Body of pancreas (tissue), 4 donors: ENCODE measurements at regions not wholly inside any gene's neighbourhood (a gene's known extent, or its start where the extent isn't known, plus 50 kb on each side); places are given as distances from the start of the nearest gene placed in this dataset.

Experiments
- ATAC-seq: fragments of 150-250 bp; one replicate; pipeline ENCODE4 v1.9.1; 2016
- DNase-seq, 4 donors: peaks; one replicate each; pipeline ENCODE4 v3.0.0-alpha.2; 2019
- H3K27ac ChIP-seq, 4 donors: fragments of 200-600 bp; sonication (generic); 1 replicate in 3 of 4; 2 replicates in 1 of 4; pipeline versions ENCODE4 v1.5.1 to v1.6.1; 2016 to 2019; ENCODE audit warnings: mild to moderate bottlenecking in 1 of 4, mixed read lengths in 1 of 4, moderate library complexity in 1 of 4
- H3K27me3 ChIP-seq, 2 donors: fragments of 200-600 bp; sonication (generic); one replicate each; pipeline ENCODE4 v1.6.0; 2016; ENCODE audit warnings: mild to moderate bottlenecking in 1 of 2
- H3K36me3 ChIP-seq, 2 donors: fragments of 200-600 bp; sonication (generic); replicated peaks in 1 of 2; 2 replicates each; pipeline ENCODE4 v1.5.1; 2016; ENCODE audit warnings: low read depth in 2 of 2; ENCODE audit not compliant: insufficient read depth in 1 of 2
- H3K4me1 ChIP-seq: fragments of 200-600 bp; sonication (generic); one replicate; pipeline ENCODE4 v1.6.0; 2016
- H3K4me3 ChIP-seq, 2 donors: fragments of 200-600 bp; sonication (generic); 1 replicate in 1 of 2; 2 replicates in 1 of 2; pipeline ENCODE4 v1.5.1; 2016 to 2019
- H3K9me3 ChIP-seq, 3 donors: fragments of 200-600 bp; sonication (generic); 1 replicate in 2 of 3; 2 replicates in 1 of 3; pipeline ENCODE4 v1.5.1; 2016
- POLR2A ChIP-seq, 3 donors: fragments of 450-650 bp; IDR thresholded peaks; one replicate each; pipeline ENCODE4 v1.6.1; 2016; ENCODE audit warnings: antibody characterized with exemption in 3 of 3, mild to moderate bottlenecking in 2 of 3
- WGBS, 2 donors: methylation state at CpG; one replicate each; pipeline ENCODE4 v1.1.5; 2017; 5-methylcytosine and 5-hydroxymethylcytosine counted together
- intact Hi-C: fragments of 100-400 bp; cut with DNase I; formaldehyde crosslinking; loops from one replicate; pipeline ENCODE4 v1.15.1; 2023
- TF ChIP-seq, protein P1 (sequence below), 7 experiments: fragments of 450-650 bp in 4 of 7; fragments of 200-600 bp in 3 of 7; sonication (generic) in 3 of 7; IDR thresholded peaks; one replicate each; pipeline ENCODE4 v1.5.1; 2016 to 2019; ENCODE audit warnings: antibody characterized with exemption in 7 of 7

DNA sequence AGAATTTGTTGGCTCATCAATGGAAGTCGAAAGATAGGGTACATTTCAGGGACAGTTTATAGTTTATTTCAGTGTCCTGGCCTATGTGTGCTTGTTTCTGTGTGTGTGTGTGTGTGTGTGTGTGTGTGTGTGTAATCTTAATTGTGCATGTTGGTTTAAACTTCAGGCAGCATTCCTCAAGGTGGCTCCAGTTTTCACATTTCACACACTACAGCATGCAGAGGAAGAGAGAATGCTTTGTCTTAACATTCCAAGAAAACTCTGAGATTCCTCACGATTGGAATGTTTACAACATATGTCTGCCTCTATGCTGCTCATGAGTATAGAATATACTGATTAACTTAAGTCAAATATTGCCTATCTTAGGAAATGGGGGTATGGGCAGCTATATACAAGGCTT, 332.6 kb upstream of the EPHA7 start:
- H3K4me3 ChIP-seq: no peak overlapping the region
- ATAC-seq: no peak
- intact Hi-C loops: no loop called here
- no peak overlapping the region for H3K27ac ChIP-seq
- H3K4me1 ChIP-seq: no peaks in the 10 kb centered on the region
- no peaks in the 10 kb centered on the region for H3K36me3 ChIP-seq
- H3K27me3 ChIP-seq: no peaks in the 10 kb centered on the region
- no peaks in the 10 kb centered on the region for H3K9me3 ChIP-seq
- no peak for DNase-seq
- TF ChIP-seq POLR2A (IDR thresholded peaks at IDR 0.05): no peak
- TF ChIP-seq, protein P1, sequence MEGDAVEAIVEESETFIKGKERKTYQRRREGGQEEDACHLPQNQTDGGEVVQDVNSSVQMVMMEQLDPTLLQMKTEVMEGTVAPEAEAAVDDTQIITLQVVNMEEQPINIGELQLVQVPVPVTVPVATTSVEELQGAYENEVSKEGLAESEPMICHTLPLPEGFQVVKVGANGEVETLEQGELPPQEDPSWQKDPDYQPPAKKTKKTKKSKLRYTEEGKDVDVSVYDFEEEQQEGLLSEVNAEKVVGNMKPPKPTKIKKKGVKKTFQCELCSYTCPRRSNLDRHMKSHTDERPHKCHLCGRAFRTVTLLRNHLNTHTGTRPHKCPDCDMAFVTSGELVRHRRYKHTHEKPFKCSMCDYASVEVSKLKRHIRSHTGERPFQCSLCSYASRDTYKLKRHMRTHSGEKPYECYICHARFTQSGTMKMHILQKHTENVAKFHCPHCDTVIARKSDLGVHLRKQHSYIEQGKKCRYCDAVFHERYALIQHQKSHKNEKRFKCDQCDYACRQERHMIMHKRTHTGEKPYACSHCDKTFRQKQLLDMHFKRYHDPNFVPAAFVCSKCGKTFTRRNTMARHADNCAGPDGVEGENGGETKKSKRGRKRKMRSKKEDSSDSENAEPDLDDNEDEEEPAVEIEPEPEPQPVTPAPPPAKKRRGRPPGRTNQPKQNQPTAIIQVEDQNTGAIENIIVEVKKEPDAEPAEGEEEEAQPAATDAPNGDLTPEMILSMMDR (IDR thresholded peaks at IDR 0.05): no peak
- WGBS, 2 donors: 17 to 41% methylated on average over 2 of the region's 2 CpGs

DNA sequence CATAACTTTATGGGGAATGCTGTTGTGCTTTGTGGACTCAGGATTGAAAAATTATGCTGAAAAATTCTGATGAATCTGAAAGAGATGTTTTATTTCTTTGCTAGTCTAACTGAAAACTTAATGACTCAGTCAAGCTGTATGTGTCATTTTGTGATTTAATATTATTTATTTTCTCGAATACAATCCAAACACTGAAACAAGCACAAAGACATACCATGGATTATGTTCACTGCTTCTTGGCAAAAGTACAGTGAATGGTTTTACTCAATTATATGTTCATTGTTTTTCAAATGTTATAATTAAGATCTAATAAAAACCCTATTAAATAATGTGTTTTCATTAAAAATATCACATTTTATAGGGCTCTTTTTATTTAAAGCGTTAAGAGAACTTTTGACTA, 330.6 kb upstream of the EPHA7 start:
- TF ChIP-seq POLR2A (IDR thresholded peaks at IDR 0.05): no peak
- TF ChIP-seq, protein P1 (IDR thresholded peaks at IDR 0.05): no peak

DNA sequence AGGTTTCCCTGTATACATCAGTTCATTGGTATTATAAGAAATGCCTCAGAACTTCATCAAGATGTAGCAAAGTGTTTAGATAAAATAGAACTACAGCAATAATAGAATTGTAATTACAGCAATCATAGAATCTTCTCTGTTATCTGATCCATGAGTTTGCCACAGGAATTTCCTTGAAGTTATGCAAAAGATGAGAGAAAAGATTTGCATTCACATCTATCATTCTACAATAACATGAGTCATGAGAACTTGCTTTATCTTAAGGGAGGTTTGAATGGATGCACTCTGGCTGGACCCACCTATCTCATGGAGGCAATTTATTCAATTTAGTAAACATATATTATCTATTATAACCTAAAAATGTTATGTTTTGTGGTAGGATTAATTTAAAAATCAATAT, 329.8 kb upstream of the EPHA7 start:
- no peak for DNase-seq
- ATAC-seq: no peak
- intact Hi-C loops: no loop called here
- Histone ChIP-seq H3K27ac (no peak overlapping the region), H3K9me3 (no peaks in the 10 kb centered on the region), H3K36me3 (no peaks in the 10 kb centered on the region), H3K27me3 (no peaks in the 10 kb centered on the region), H3K4me1 (no peaks in the 10 kb centered on the region), H3K4me3 (no peak overlapping the region)
- TF ChIP-seq, protein P1 (IDR thresholded peaks at IDR 0.05): no peak
- no peak for TF ChIP-seq POLR2A (IDR thresholded peaks at IDR 0.05)

More for the DNA sequence above, 330.6 kb upstream of the EPHA7 start:
- Histone ChIP-seq H3K27me3 (no peaks in the 10 kb centered on the region), H3K4me1 (no peaks in the 10 kb centered on the region), H3K9me3 (no peaks in the 10 kb centered on the region), H3K27ac (no peak overlapping the region), H3K36me3 (no peaks in the 10 kb centered on the region), H3K4me3 (no peak overlapping the region)
- 47 to 66% methylated on average over 2 of the region's 2 CpGs for WGBS, 2 donors
- no peak for DNase-seq
- intact Hi-C loops: no loop called here
- no peak for ATAC-seq

DNA sequence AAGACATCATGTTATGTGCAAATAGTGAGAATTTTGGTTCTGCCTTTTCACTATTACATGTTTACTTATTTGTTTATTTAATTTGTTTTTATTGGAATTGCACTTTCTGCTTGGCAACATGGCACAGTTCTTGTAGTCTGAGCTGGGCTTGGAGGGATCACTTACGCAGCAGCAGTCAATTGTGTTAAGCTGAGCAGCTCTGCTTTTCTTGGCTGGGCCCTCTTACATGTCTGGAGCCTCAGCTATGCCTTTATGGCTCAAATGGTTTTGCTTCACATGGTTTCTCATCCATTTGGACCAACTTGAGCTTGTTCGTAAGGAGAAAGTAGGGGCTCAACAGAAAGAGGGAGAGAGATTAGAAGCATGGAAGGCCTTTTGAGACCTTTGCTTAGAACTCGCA, 327.5 kb upstream of the EPHA7 start:
- Histone ChIP-seq H3K27ac (no peak overlapping the region), H3K27me3 (no peaks in the 10 kb centered on the region), H3K36me3 (no peaks in the 10 kb centered on the region), H3K4me1 (no peaks in the 10 kb centered on the region), H3K9me3 (no peaks in the 10 kb centered on the region), H3K4me3 (no peak overlapping the region)
- intact Hi-C loops: no loop called here
- 84 to 93% methylated on average over 3 of the region's 3 CpGs for WGBS, 2 donors
- TF ChIP-seq, protein P1 (IDR thresholded peaks at IDR 0.05): no peak
- TF ChIP-seq POLR2A (IDR thresholded peaks at IDR 0.05): no peak
- no peak for DNase-seq
- ATAC-seq: no peak

DNA sequence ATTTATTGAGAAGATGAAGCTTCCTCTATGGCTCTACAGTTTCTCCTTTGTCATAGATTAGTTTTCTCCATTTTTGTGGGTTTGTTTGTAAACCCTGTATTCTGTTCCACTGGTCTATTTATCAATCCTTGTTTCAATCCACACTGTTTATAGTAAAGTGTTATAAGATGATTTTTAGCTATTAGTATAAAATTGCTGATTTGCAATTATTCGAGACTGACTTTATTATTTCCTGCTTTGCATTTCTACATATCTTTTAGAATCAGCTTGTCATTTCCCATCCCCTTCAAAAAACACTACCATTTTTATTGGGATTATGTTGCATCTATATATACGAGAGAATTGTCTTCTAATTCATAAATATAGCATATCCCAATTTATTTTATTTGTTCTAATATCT, 325.9 kb upstream of the EPHA7 start:
- H3K9me3 ChIP-seq: no peaks in the 10 kb centered on the region
- H3K27me3 ChIP-seq: no peaks in the 10 kb centered on the region
- DNase-seq: no peak
- no peaks in the 10 kb centered on the region for H3K36me3 ChIP-seq
- no peak for ATAC-seq
- WGBS, 2 donors: 66 to 78% methylated on average over 2 of the region's 2 CpGs
- H3K27ac ChIP-seq: no peak overlapping the region
- H3K4me1 ChIP-seq: no peaks in the 10 kb centered on the region
- intact Hi-C loops: no loop called here
- TF ChIP-seq, protein P1 (IDR thresholded peaks at IDR 0.05): no peak
- TF ChIP-seq POLR2A (IDR thresholded peaks at IDR 0.05): no peak
- H3K4me3 ChIP-seq: no peak overlapping the region
